Fibroblast of mammary gland (primary cell): ENCODE measurements at regions not wholly inside any gene's neighbourhood (a gene's known extent, or its start where the extent isn't known, plus 50 kb on each side); places are given as distances from the start of the nearest gene placed in this dataset.
"Not testable (repeated sequence)": the region's sequence is repeated elsewhere in the genome, so short reads cannot be mapped to it uniquely, and the experiment has no call there.

ENCODE experiments used
- DNase-seq: peaks from one replicate; pipeline ENCODE4 v3.0.0-alpha.2; 2010; ENCODE audit warnings: low read depth
- H3K4me3 ChIP-seq: 2 replicates; pipeline ENCODE4 v1.5.1; 2011; ENCODE audit warnings: low read depth, mild to moderate bottlenecking, low read length, moderate library complexity; ENCODE audit not compliant: control insufficient read depth
- CTCF ChIP-seq: conservative IDR thresholded peaks from 2 replicates; pipeline ENCODE4 v1.5.1; 2011; ENCODE audit warnings: low read depth, low read length, inconsistent platforms; ENCODE audit not compliant: control insufficient read depth, insufficient read depth

- no peak overlapping the region for H3K4me3 ChIP-seq
- no peak for TF ChIP-seq CTCF
- DNase-seq = no peak
Observed at GRCh38 chr11:107265591-107266121, 192.0 kb downstream of the CWF19L2 start.

GRCh38 chr11:107263844-107264563 is 193.6 kb downstream of the CWF19L2 start:
- H3K4me3 ChIP-seq = no peak overlapping the region
- DNase-seq = no peak
- TF ChIP-seq CTCF = no peak

- TF ChIP-seq CTCF = no peak
- no peak for DNase-seq
- H3K4me3 ChIP-seq = no peak overlapping the region
Observed at GRCh38 chr11:107259811-107260221, 197.8 kb downstream of the CWF19L2 start.

GRCh38 chr11:107257710-107258109 is 199.9 kb downstream of the CWF19L2 start:
- DNase-seq = no peak
- no peak overlapping the region for H3K4me3 ChIP-seq
- no peak for TF ChIP-seq CTCF

GRCh38 chr11:107253661-107254060 is 204.0 kb downstream of the CWF19L2 start:
- H3K4me3 ChIP-seq, DNase-seq: not testable (repeated sequence)

GRCh38 chr11:107252429-107253161 is 205.0 kb downstream of the CWF19L2 start:
- no peak for DNase-seq
- H3K4me3 ChIP-seq = no peak overlapping the region
- no peak for TF ChIP-seq CTCF

- no peak for DNase-seq
- H3K4me3 ChIP-seq = no peak overlapping the region
- no peak for TF ChIP-seq CTCF
Observed at GRCh38 chr11:107251298-107251697, 206.3 kb downstream of the CWF19L2 start.
